ENCODE measurements at regions not wholly inside any gene's neighbourhood (a gene's known extent, or its start where the extent isn't known, plus 50 kb on each side); places are given as distances from the start of the nearest gene placed in this dataset.

DNA sequence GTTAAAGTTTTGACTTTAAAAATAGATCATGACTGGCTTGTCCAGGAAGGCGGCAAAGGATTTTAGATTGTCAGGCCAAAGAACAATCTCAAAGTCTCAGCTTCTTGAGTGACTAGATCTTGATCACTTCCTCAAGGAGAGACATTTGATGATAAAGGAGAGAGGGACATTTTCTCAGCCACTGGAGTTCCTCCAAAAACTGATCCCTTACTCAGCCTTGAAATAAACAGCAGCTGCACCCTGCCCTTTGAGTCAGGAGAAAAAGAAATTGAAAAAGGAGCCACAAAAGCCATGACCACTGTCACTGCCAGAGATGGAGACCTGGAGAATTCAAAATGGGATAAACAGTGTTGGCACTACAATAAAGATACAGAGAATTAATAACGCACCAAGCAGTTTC is 288.4 kb upstream of the PRMT6 start (continued):
- TF ChIP-seq ZIK1 (CRISPR knock-in tag; IDR thresholded peaks at IDR 0.05; ENCODE audit: borderline replicate concordance, low read depth) (no peak), JUN (CRISPR knock-in tag; IDR thresholded peaks at IDR 0.05) (no peak), ZNF317 (CRISPR knock-in tag; IDR thresholded peaks at IDR 0.05) (no peak), ZNF446 (CRISPR knock-in tag; IDR thresholded peaks at IDR 0.05) (no peak), NCOA1 (CRISPR knock-in tag; IDR thresholded peaks at IDR 0.05) (no peak)

DNA sequence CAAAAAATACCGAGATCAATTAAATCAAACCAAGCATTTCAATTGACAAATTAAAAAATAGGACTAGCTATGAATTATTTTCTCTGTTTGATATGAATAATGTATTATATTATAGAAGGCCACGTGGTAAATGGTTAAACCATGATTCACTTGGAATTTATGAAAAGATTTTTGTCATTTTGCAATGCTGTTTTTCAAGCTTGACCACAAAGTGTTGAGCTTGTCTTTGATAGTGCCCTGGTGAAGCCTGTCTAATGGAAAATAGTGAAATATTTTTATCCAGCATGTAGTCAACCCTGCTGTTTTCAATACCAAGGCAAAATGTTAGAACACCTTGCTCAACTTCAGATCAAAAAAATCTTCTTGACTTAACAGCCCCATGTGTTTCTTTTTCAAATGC is 288.0 kb upstream of the PRMT6 start:
- ChIA-PET CTCF (ENCODE audit: low intra/inter-chr PET ratio, low total read pairs) (no interaction called here), POLR2A (no interaction called here)
- in situ Hi-C loops (cut with HindIII; ENCODE audit: extremely low pct_ligation_motif_present, low pct_unique_long_range_greater_than_20kb) = no loop called here
- Histone ChIP-seq H2AFZ (ENCODE audit: low read length) (no peak overlapping the region), H3K9me3 (ENCODE audit: low read length) (peaks cover 35% of the 10 kb centered on the region), H4K20me1 (ENCODE audit: insufficient read depth, low read length) (no peaks in the 10 kb centered on the region), H3K79me2 (ENCODE audit: insufficient read depth, low read length) (no peaks in the 10 kb centered on the region), H3K4me2 (ENCODE audit: low read depth, low read length) (no peak overlapping the region), H3K4me1 (ENCODE audit: insufficient read depth, low read length) (no peaks in the 10 kb centered on the region), H3K27ac (ENCODE audit: extremely low read length, insufficient read depth, low read length) (no peak overlapping the region), H3K4me3 (replicated peaks in 1 of 3; ENCODE audit: insufficient read depth in 1 of 3, low read depth in 2 of 3, low read length in 3 of 3) (no peak overlapping the region), H3K9ac (ENCODE audit: insufficient read depth, low read depth, low read length) (no peak overlapping the region), H3K36me3 (replicated peaks in 1 of 2; ENCODE audit: control insufficient read depth in 1 of 2, insufficient read depth in 2 of 2, low read length in 2 of 2) (no peaks in the 10 kb centered on the region), H3K27me3 (ENCODE audit: control insufficient read depth in 1 of 2, insufficient read depth in 2 of 2, low read length in 2 of 2) (no peaks in the 10 kb centered on the region)
- no peak for DNase-seq (ENCODE audit: low spot score)
- no peak for FAIRE-seq
- WGBS (ENCODE audit: low lambda C conversion rate) = 0% methylated on average over 2 of the region's 2 CpGs
- no TSS peak for BruUV-seq (replicated peaks)
- intact Hi-C loops (cut with micrococcal nuclease; ENCODE audit: unreplicated experiment) = no loop called here
- no peak for ATAC-seq
- TF ChIP-seq, protein P1, sequence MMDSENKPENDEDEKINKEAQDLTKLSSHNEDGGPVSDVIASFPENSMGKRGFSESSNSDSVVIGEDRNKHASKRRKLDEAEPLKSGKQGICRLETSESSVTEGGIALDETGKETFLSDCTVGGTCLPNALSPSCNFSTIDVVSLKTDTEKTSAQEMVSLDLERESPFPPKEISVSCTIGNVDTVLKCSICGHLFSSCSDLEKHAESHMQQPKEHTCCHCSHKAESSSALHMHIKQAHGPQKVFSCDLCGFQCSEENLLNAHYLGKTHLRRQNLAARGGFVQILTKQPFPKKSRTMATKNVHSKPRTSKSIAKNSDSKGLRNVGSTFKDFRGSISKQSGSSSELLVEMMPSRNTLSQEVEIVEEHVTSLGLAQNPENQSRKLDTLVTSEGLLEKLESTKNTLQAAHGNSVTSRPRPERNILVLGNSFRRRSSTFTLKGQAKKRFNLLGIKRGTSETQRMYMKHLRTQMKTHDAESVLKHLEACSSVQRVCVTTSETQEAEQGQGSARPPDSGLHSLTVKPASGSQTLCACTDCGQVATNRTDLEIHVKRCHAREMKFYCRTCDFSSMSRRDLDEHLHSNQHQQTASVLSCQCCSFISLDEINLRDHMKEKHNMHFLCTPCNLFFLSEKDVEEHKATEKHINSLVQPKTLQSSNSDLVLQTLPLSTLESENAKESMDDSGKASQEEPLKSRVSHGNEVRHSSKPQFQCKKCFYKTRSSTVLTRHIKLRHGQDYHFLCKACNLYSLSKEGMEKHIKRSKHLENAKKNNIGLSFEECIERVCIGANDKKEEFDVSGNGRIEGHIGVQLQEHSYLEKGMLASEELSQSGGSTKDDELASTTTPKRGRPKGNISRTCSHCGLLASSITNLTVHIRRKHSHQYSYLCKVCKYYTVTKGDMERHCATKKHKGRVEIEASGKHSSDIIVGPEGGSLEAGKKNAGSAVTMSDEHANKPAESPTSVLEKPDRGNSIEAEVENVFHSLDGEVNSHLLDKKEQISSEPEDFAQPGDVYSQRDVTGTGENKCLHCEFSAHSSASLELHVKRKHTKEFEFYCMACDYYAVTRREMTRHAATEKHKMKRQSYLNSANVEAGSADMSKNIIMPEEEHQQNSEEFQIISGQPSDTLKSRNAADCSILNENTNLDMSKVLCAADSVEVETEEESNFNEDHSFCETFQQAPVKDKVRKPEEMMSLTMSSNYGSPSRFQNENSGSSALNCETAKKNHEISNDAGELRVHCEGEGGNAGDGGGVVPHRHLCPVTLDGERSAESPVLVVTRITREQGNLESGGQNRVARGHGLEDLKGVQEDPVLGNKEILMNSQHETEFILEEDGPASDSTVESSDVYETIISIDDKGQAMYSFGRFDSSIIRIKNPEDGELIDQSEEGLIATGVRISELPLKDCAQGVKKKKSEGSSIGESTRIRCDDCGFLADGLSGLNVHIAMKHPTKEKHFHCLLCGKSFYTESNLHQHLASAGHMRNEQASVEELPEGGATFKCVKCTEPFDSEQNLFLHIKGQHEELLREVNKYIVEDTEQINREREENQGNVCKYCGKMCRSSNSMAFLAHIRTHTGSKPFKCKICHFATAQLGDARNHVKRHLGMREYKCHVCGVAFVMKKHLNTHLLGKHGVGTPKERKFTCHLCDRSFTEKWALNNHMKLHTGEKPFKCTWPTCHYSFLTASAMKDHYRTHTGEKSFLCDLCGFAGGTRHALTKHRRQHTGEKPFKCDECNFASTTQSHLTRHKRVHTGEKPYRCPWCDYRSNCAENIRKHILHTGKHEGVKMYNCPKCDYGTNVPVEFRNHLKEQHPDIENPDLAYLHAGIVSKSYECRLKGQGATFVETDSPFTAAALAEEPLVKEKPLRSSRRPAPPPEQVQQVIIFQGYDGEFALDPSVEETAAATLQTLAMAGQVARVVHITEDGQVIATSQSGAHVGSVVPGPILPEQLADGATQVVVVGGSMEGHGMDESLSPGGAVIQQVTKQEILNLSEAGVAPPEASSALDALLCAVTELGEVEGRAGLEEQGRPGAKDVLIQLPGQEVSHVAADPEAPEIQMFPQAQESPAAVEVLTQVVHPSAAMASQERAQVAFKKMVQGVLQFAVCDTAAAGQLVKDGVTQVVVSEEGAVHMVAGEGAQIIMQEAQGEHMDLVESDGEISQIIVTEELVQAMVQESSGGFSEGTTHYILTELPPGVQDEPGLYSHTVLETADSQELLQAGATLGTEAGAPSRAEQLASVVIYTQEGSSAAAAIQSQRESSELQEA (CRISPR knock-in tag; IDR thresholded peaks at IDR 0.05; ENCODE audit: not compliant biosample characterization) = no peak
- TF ChIP-seq CCDC6 (CRISPR knock-in tag; IDR thresholded peaks at IDR 0.05) = no peak
- TF ChIP-seq ZNF549 (CRISPR knock-in tag; IDR thresholded peaks at IDR 0.05) = no peak
- no peak for TF ChIP-seq ZKSCAN5 (CRISPR knock-in tag; IDR thresholded peaks at IDR 0.05)
- no peak for TF ChIP-seq ZSCAN21 (CRISPR knock-in tag; IDR thresholded peaks at IDR 0.05; ENCODE audit: borderline replicate concordance)
- no peak for TF ChIP-seq ZFP36L1 (CRISPR knock-in tag; IDR thresholded peaks at IDR 0.05)
- TF ChIP-seq NCOA5 (CRISPR knock-in tag; IDR thresholded peaks at IDR 0.05) = no peak
- TF ChIP-seq ZNF790 (CRISPR knock-in tag; IDR thresholded peaks at IDR 0.05; ENCODE audit: borderline replicate concordance) = no peak
- no peak for TF ChIP-seq EP300 (IDR thresholded peaks at IDR 0.05; ENCODE audit: low read depth in 2 of 2, low read length in 2 of 2)
- no peak for TF ChIP-seq EP300 (CRISPR knock-in tag; IDR thresholded peaks at IDR 0.05; ENCODE audit: borderline replicate concordance)
- no peak for TF ChIP-seq GFI1 (CRISPR knock-in tag; IDR thresholded peaks at IDR 0.05; ENCODE audit: borderline replicate concordance)
- TF ChIP-seq ZBTB7B (CRISPR knock-in tag; IDR thresholded peaks at IDR 0.05) = no peak
- TF ChIP-seq ZNF563 (CRISPR knock-in tag; IDR thresholded peaks at IDR 0.05) = no peak
- TF ChIP-seq ZBTB3 (CRISPR knock-in tag; IDR thresholded peaks at IDR 0.05; ENCODE audit: borderline replicate concordance, low read depth) = no peak
